Endodermal cell (in vitro differentiated cells): ENCODE measurements at regions not wholly inside any gene's neighbourhood (a gene's known extent, or its start where the extent isn't known, plus 50 kb on each side); places are given as distances from the start of the nearest gene placed in this dataset.

ENCODE experiments used
- DNase-seq: peaks from one replicate; pipeline ENCODE4 v3.0.0-alpha.2; 2017
- H3K27ac ChIP-seq: 2 replicates; pipeline ENCODE4 v1.5.1; 2013; ENCODE audit warnings: mild to moderate bottlenecking, low read depth, low read length, moderate library complexity
- H3K27me3 ChIP-seq: 2 replicates; pipeline ENCODE4 v1.6.1; 2013; ENCODE audit warnings: mild to moderate bottlenecking, low read length, moderate library complexity; ENCODE audit not compliant: insufficient read depth, control insufficient read depth, poor library complexity, severe bottlenecking
- H3K36me3 ChIP-seq: 2 replicates; pipeline ENCODE4 v1.7.0; 2013; ENCODE audit warnings: mild to moderate bottlenecking, low read length, moderate library complexity; ENCODE audit not compliant: control insufficient read depth, insufficient read depth
- H3K4me1 ChIP-seq: one replicate; pipeline ENCODE4 v1.7.0; 2013; ENCODE audit warnings: low read length; ENCODE audit not compliant: control insufficient read depth, insufficient read depth
- H3K4me3 ChIP-seq: 2 replicates; pipeline ENCODE4 v1.5.1; 2013; ENCODE audit warnings: mild to moderate bottlenecking, low read length, moderate library complexity
- H3K9ac ChIP-seq: 2 replicates; pipeline ENCODE4 v1.6.1; 2013; ENCODE audit warnings: mild to moderate bottlenecking, low read length, moderate library complexity; ENCODE audit not compliant: poor library complexity, severe bottlenecking; ENCODE audit errors: extremely low read depth
- H3K9me3 ChIP-seq: 2 replicates; pipeline ENCODE4 v1.6.1; 2013; ENCODE audit warnings: mild to moderate bottlenecking, low read length, moderate library complexity; ENCODE audit not compliant: control insufficient read depth
- H3K27ac Mint-ChIP-seq: 2 replicates; pipeline ENCODE4 v1.8.0; 2020; ENCODE audit warnings: mixed read lengths
- H3K27me3 Mint-ChIP-seq: 2 replicates; pipeline ENCODE4 v1.8.0; 2021; ENCODE audit warnings: mild to moderate bottlenecking, mixed read lengths; ENCODE audit not compliant: insufficient read depth
- H3K36me3 Mint-ChIP-seq: 2 replicates; pipeline ENCODE4 v1.8.0; 2020; ENCODE audit warnings: low read depth, mixed read lengths
- H3K4me1 Mint-ChIP-seq: 2 replicates; pipeline ENCODE4 v1.8.0; 2020; ENCODE audit warnings: mixed read lengths
- H3K4me3 Mint-ChIP-seq: 2 replicates; pipeline ENCODE4 v1.8.0; 2020; ENCODE audit warnings: mild to moderate bottlenecking, moderate library complexity, mixed read lengths
- H3K9me3 Mint-ChIP-seq: 2 replicates; pipeline ENCODE4 v1.8.0; 2020; ENCODE audit warnings: mild to moderate bottlenecking, mixed read lengths
- CTCF ChIP-seq: fragments of 200-600 bp; sonication (generic); conservative IDR thresholded peaks from 2 replicates; pipeline ENCODE4 v1.5.0; 2021; ENCODE audit warnings: antibody characterized with exemption, mild to moderate bottlenecking
- WGBS, 2 experiments: methylation state at CpG; one replicate each; pipeline versions ENCODE4 v1.1.5 to v1.1.7; 2013; ENCODE audit warnings: missing lambda C conversion rate in 2 of 2, mixed read lengths in 1 of 2; ENCODE audit not compliant: insufficient coverage in 1 of 2, insufficient read length in 1 of 2; 5-methylcytosine and 5-hydroxymethylcytosine counted together

DNA sequence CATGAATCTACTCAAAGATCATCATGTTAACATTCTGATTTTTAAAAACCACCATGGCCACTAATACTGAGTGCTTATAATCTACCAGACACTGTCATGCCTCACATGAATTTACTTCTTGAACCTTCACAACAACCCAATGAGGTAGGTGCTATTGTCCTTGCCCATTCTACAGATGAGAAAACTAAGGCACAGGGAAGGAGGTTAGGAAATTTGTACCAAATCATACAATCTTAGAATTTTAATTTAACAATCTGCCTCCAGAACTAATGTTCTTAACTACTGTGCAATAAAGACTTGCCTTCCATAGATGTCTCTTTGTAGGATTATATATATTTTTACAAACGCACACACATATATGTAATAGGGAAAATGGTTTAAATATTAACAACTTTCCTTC, 269.5 kb downstream of the ALDH8A1 start:
- Mint-ChIP-seq H3K36me3 (no peaks in the 10 kb centered on the region), H3K4me3 (no peak overlapping the region), H3K27ac (no peak overlapping the region), H3K27me3 (peaks cover 2% of the 10 kb centered on the region), H3K9me3 (no peaks in the 10 kb centered on the region), H3K4me1 (peaks cover 11% of the 10 kb centered on the region)
- no peaks in the 10 kb centered on the region for H3K9me3 ChIP-seq
- H3K27me3 ChIP-seq: no peaks in the 10 kb centered on the region
- peaks cover 4% of the 10 kb centered on the region for H3K4me1 ChIP-seq
- TF ChIP-seq CTCF: no peak
- no peak overlapping the region for H3K4me3 ChIP-seq
- DNase-seq: no peak
- H3K36me3 ChIP-seq: no peaks in the 10 kb centered on the region
- H3K27ac ChIP-seq: no peak overlapping the region
- H3K9ac ChIP-seq: no peak overlapping the region
- no CpG with 5 or more reads among the region's 1 CpG for WGBS, 2 experiments

DNA sequence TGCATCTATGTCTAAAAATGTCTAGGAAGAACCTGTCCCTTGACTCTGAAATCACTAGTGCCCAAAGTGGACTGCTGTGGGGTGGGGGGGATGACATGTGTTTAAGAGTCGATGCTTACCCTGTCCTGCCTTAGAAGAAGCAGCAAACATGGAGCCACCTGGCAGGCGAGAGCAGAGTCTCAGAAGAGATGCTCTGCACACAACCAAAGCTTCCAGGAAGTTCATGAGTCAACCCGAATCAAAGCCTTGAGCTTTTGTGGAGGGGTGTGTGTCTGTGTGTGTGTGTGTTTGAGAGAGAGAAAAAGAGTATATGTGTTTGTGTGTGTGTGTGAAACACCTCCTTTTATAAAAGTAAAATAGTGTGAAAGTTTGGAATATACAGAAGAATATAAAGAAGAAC, 269.9 kb downstream of the ALDH8A1 start:
- H3K4me3 ChIP-seq: no peak overlapping the region
- H3K27me3 Mint-ChIP-seq: peaks cover 2% of the 10 kb centered on the region
- peaks cover 15% of the 10 kb centered on the region for H3K4me1 Mint-ChIP-seq
- no peaks in the 10 kb centered on the region for H3K27me3 ChIP-seq
- H3K27ac Mint-ChIP-seq: no peak overlapping the region
- no peaks in the 10 kb centered on the region for H3K36me3 Mint-ChIP-seq
- H3K9me3 ChIP-seq: no peaks in the 10 kb centered on the region
- TF ChIP-seq CTCF: no peak
- H3K9ac ChIP-seq: no peak overlapping the region
- H3K27ac ChIP-seq: no peak overlapping the region
- DNase-seq: no peak
- H3K36me3 ChIP-seq: no peaks in the 10 kb centered on the region
- no peak overlapping the region for H3K4me3 Mint-ChIP-seq
- 85 to 88% methylated on average over 3 of the region's 3 CpGs for WGBS, 2 experiments
- H3K9me3 Mint-ChIP-seq: no peaks in the 10 kb centered on the region
- peaks cover 4% of the 10 kb centered on the region for H3K4me1 ChIP-seq

- Histone ChIP-seq H3K9me3 (no peaks in the 10 kb centered on the region), H3K27ac (no peak overlapping the region), H3K36me3 (no peaks in the 10 kb centered on the region), H3K4me3 (no peak overlapping the region), H3K4me1 (peaks cover 4% of the 10 kb centered on the region), H3K27me3 (no peaks in the 10 kb centered on the region), H3K9ac (no peak overlapping the region)
- Mint-ChIP-seq H3K27me3 (peaks cover 2% of the 10 kb centered on the region), H3K9me3 (no peaks in the 10 kb centered on the region), H3K27ac (no peak overlapping the region), H3K4me3 (no peak overlapping the region), H3K4me1 (peaks cover 17% of the 10 kb centered on the region), H3K36me3 (no peaks in the 10 kb centered on the region)
- no peak for DNase-seq
- WGBS, 2 experiments: 88 to 93% methylated on average over 3 to 7 of the region's 7 CpGs
- no peak for TF ChIP-seq CTCF
Measured at GRCh38 chr6:134678436-134678889, 271.4 kb downstream of the ALDH8A1 start.
